Right lobe of liver (tissue), 4 donors: ENCODE measurements at regions not wholly inside any gene's neighbourhood (a gene's known extent, or its start where the extent isn't known, plus 50 kb on each side); places are given as distances from the start of the nearest gene placed in this dataset.

ENCODE experiments used
- CTCF ChIP-seq, 4 donors: fragments of 200-600 bp in 3 of 4; fragments of 450-650 bp in 1 of 4; IDR thresholded peaks; one replicate each; pipeline versions ENCODE4 v1.5.1 to v1.8.0; 2016 to 2022; ENCODE audit warnings: antibody characterized with exemption in 4 of 4, mild to moderate bottlenecking in 2 of 4
- POLR2A ChIP-seq: fragments of 450-650 bp; IDR thresholded peaks from one replicate; pipeline ENCODE4 v1.6.1; 2017; ENCODE audit warnings: antibody characterized with exemption, mild to moderate bottlenecking
- donor health status: DM: no; HTN: no; CAD: no.
- donor health status: DM: no; HTN: no; CAD: no.
- donor health status: DM: no; HTN: yes; CAD: no.

GRCh38 chr10:9416331-9416730 is 1361.8 kb downstream of the GATA3 start:
- TF ChIP-seq CTCF (IDR thresholded peaks at IDR 0.05) (no peak), POLR2A (no peak)
